ENCODE measurements at regions not wholly inside any gene's neighbourhood (a gene's known extent, or its start where the extent isn't known, plus 50 kb on each side); places are given as distances from the start of the nearest gene placed in this dataset.
A peak's percentile ranks its signal among the peaks of the same experiment; 100 is the strongest.
"Not testable (repeated sequence)": the region's sequence is repeated elsewhere in the genome, so short reads cannot be mapped to it uniquely, and the experiment has no call there.

DNA sequence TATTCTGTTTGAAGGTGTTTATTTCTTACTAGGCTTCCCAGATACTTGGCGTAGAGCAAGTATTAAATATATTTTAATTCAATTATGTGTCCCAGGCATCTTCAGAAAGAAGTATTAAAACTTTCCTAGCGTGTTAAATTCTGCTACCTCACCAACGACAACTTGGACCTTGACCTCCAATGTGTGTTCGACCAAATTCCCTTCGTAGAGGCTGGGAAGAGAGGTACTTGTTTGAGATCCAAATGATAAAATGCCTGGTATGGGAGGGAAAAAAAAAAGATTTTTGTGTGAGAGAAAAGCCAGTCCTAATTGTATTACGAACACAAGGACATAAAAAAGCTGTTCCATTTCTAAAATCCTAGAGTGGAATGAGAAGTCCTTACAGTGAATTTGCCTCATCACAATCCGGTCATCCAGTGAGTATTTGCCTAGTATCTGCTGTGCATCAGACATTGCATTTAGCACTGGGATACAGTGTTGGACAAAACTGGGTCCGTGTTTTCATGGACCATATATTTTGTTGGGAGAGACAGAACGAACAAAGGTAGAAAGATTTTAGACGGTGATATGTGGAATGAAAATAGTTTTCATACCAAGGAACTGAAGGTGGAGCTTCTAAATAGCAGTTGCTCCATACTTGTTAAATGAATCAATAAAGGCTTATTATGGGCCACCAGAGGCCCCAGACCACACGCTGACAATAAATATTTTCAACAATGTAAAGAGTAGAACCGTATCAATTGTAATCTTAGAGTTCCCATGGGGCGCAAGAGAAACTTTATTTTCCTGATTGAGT is 103.1 kb downstream of the KIF4B start:
- DNase-seq (ENCODE audit: low spot score), result no peak

DNA sequence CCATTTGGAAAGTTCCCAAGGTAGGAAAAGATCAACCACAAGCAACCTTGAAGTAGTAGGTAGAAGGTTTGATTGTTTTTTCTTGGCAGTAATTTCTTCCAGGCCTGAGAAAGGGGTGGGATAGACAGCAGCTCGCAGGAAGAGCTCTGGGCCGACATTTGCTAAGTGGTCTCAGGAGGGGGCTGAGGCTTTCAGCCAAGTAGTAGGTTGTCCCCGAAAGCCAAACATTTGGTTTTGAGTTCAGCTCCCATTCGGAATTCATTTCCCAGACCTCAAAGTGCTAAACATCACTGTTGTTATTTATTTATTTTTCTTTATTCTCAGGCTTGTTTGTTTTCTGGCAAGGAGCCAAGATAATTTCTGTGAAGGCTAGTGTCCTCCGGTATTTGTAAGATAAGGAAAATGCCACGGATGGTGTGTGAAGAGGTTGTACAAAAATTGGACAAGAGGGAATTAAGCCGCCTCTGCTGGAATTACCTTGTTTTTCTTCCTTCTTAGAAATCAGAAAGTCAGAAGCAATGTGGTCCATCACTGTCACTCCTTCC is 112.1 kb downstream of the KIF4B start:
- DNase-seq (ENCODE audit: low spot score), result no peak

DNA sequence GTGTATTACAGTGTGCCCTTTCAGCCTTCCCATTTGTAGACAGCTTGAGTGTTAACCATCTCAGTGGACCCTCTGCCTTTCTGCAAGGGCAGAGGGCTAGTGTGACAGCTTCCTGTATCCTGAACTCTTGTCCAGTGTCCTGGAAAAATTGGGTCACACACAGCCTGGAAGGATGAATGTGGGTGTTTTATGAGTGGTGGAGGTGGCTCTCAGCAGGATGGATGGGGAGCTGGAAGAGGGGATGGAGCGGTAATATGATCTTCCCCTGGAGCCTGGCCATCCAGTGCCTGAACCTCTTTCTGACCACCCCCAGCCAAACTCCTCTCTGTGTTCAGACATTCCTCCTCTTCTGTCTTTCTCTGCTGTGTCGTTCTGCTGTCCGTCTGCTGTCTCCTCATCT is 113.0 kb downstream of the KIF4B start:
- DNase-seq (ENCODE audit: low spot score), result no peak

DNA sequence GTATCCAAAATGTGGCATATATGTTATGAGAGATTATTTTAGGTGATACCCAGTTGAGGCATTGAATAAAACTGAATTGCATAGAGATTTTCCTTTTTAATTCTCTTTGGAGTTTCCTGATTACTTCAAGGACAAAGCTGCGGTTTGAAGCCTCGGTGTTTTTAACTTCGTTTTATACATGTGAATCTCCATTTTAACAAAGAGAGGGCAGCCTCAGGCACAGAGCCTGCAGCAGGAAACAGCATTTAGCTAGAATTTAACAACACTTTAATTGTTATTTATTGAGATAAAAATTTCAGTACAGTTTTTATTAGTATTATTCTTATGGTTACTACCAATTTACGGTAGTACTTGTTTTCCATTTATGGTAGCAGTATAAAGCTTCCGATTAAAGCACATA is 114.0 kb downstream of the KIF4B start:
- DNase-seq (ENCODE audit: low spot score), result no peak

DNA sequence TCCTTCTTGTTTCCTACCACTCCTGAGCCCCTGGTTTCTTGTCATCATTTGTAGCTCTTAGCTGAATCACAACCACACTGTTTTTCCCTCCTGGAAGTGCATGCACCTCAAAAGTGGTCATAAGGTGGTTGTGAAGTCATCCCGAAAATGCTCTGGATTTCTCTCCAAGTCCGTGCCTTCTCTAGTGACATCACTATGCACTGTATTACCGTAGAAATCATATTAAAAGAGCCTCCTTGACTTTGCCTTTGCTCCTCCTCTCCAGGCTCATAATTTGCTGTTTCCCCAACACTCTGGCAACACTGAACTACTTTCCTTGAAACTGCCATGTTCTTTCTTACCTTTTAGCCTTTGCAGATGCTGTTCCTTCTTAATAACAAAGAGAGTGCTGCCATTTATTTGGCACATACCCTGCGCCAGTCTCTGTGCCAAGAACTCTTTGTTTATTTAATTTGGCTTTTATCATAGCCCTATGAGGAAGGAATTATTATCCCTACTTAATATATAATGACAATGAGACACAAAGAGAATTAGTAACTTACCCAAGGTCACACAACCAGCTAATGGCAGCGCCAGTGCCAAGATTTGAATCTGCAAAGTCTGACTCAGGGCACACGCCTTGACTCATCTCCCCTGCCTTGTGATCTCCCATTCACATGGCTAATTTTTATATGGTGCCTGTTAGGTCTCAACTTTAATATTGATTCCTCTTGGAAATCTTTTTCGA is 115.4 kb downstream of the KIF4B start:
- DNase-seq (ENCODE audit: low spot score), result no peak

DNA sequence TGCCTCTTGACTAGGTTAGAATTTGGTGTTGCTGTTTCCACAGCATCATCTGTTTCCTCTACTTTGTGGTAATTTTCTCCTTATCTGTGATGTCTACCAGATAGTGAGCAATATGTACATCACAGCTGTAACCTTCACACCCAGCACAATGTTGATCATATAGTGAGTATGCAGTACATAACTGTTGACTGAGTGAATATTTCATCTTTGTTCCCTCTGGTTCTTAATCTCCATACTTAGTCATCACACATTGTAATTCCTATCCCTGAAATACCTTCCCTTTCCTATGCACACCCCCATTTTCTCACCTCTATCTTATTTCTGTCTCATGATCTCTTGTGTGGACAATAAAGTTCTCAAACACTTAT is 115.9 kb downstream of the KIF4B start:
- DNase-seq (ENCODE audit: low spot score), result no peak

DNA sequence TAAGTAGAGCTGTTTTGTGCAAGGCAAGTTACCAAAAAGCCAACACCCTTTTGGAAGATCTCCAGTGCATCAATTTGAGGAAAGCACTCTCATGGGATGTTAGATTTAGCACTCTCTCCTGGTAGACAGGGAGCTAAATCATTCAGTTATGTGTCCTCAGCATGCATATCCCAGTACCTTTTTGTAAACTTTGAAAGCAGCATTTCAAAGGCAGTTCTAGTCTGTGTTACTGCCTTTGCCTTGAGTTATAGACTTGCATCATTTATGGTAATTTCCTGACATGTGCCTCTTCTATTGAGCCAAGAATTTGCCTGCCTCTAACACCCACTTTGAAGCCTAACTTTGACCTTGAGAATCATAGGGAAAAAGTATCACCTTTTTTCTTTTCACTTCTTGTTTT is 120.6 kb downstream of the KIF4B start:
- DNase-seq (ENCODE audit: low spot score), result no peak

DNA sequence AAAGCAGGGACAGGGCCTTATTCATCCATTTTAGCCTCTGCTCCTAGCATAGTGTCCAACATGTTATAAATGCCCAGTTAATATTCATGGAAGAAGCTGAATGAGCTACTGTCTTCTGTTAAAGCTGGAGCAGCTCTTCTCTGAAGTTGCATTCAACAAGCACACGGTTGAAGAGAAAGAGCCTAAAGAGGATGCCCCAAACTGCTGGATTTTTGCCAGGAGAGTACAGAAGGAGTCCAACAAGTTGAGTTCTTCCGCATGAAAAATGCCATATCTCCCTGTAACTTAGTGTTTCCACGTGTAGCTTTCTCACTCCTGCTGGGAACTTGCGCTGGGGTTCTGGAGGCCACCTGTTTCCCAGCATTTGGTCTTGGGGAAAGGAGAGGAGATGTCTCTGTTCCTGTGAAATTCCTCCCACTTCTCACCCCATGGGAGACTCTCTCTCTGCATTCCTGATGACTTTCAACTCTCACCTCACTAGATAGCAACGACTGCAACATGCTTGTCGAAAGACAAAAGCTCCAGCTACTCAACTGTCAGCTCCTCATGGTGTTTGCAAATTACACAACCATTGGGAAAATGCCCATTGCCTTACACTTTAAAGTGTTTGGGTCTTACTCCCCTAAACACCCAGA is 122.8 kb downstream of the KIF4B start:
- DNase-seq (ENCODE audit: low spot score), result no peak

DNA sequence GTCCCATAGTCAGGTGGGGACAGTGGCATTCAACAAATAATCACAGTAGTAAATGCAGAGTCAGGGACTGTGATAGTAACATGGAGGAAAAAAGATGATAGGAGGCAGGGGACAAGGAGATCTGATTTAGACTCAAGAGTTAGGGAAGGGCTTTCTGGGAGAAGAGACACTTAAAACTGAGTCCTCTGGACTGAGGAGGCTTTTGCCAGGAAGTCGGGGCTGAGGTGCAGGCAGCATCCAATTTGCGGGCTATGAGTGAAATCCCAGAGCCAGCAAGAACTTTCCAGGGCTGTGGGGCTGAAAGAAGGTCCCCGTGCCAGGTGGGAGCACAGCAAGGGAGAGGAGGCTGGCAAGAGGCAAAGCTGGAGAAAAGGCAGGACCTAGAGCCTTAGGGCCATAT is 124.1 kb downstream of the KIF4B start:
- no peak for DNase-seq (ENCODE audit: low spot score)

DNA sequence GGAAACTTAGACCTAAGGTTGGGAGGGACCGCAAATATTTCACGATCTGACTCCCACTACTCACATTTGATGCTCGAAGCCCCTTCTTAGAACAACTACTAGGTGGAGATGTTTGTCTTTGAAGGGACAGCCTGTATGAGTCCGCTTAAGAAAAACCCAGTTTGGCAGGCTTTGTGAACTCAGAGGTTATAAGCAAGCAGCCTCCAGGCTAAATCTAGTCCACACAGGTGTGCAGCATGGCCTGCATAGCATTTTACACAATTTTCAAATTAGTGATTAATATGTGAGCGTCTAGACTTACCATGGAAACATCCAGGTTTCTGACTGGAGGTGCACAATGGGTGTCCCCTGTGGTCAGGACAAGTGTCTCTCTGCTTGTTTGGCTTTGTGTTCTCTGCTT is 127.1 kb downstream of the KIF4B start:
- no peak for DNase-seq (ENCODE audit: low spot score)

DNA sequence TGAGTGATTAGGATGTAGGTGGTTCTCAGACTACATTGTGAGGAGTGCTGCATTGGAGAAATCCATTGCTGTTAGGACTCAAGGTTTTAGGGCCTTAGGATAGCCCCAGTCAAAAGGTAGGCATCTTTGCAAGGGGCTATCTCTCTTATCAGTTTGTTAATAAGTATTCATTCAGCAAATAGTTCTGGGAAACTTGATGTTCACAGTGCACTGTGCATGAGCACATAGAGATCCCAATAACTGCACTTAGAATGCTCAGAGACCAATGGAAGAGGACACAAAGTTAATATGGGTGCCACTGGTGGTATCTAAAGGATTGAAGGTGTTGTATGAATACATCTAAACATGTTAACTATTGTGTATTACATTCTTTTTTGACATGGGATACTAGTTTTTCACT is 131.4 kb downstream of the KIF4B start:
- DNase-seq (ENCODE audit: low spot score), result no peak

DNA sequence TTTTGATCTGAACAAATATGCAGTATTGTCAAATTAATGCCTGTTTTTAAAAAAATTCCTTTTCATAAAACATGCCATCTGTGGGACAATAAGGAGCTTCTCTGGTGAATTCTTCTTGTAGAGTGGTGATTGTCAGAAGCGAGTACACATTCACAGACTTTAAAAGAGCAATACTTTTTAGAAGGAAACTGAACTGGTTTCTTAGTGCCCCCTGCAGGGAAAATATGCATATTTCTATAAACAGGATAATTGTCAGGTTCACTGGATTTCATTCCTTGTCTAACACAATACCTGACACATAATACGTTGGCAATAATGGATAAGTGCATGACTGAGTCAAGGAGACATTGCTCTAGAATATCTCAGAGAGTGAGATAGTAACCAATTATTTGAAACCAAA is 133.7 kb downstream of the KIF4B start:
- peak; percentile 10 for DNase-seq (ENCODE audit: low spot score)

DNA sequence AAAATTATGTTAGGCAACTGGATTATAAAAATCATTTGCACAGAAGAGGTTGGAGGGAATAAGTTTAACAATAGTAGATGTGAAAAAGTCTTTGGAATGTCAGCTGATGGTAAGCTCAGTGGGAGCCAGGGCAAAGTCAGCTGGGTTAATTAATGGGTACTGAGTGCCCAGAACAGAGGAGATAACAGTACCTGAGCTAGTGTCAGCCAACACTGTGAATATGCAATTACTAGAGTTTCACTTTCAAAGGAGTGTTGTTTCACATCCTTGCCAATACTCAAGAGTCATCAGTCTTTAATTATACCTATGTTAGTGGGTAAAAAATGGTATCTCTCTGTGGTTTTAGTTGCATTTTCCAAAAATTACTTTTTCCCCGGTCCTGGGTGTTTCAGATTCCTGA is 135.1 kb downstream of the KIF4B start:
- no peak for DNase-seq (ENCODE audit: low spot score)

DNA sequence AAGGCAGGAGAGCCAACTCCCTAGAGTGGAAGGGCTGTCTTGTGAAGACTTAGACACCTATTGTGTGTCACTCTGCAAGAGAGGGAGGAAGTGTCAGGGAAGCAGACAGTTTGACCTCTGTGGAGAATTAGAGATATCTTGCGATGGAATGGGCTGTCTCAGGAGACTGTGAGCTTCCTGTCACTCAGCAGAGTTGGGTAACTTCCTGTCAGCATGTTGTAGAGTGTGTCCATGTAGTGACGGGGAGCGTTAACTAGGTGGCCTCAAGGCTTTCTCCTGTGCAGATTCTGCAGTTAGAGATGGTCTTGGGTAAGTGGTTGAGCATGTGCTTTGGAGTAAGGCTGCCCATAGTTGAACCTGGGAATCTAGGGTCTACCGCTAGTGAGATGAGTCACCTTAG is 136.5 kb downstream of the KIF4B start:
- DNase-seq (ENCODE audit: low spot score), result no peak

DNA sequence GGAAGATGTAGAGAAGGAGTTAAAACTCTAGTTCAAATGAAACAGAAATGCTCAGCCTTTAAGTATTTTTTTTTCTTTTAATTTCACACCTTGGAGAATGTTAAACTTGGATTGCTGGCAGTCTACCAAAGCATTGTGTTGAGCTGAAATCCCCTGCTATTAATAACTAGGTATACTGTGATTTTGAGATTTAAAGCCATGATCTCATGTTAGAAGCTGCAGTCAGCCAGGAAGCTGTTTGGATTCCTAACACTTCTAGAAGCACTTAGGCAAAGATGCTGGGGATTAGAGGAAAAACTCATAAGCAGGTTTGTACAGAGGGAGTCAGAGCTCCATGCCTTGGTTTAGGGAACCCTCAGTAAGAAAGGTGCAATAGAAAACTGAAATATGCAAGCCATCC is 141.4 kb downstream of the KIF4B start:
- no peak for DNase-seq (ENCODE audit: low spot score)

DNA sequence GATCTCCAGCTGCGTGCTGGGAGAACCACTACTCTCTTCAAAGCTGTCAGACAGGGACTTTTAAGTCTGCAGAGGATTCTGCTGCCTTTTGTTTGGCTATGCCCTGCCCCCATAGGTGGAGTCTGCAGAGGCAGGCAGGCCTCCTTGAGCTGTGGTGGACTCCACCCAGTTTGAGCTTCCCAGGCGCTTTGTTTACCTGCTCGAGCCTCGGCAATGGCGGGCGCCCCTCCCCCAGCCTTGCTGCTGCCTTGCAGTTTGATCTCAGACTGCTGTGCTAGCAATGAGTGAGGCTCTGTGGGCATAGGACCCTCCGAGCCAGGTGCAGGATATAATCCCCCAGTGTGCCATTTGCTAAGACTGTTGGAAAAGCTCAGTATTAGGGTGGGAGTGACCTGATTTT is 149.5 kb downstream of the KIF4B start:
- DNase-seq (ENCODE audit: low spot score), result not testable (repeated sequence)

DNA sequence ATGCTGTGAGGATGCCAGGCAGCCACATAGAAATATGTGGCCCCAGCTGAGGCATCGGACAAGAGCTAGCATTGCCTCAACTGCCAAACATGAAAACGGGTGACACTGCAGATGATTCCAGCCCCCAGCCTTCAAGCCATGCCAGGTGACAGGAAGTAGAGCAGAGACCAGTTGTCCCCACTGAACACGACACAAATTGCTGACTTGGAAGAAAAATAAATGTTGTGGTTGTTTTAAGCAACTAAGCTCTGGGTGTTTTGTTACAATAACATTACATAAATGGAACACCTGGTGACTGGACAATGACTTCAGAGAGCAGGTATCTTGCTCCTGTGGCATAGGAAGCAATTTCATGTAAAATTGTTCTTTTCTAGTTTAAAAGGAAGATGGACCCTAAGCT is 154.2 kb downstream of the KIF4B start:
- no peak for DNase-seq (ENCODE audit: low spot score)

DNA sequence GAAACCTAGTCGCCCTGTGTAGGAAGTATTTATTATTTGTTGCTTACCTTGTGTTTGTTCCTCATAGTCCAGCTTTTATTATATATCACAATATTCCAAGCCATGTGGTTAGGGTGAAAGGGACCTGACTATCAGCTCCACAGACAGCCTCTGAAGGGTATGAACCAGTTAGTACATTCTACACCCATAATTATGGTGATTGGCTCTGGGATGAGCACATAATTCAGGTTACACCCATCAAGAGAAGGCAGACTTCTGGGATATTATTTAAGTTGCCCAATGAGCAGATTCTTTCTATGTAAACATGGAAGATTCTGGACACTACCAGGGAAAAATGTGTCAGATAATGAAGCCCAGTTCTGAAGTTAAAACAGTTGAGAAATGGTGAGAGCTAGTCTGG is 168.0 kb downstream of the KIF4B start:
- no peak for DNase-seq (ENCODE audit: low spot score)

DNA sequence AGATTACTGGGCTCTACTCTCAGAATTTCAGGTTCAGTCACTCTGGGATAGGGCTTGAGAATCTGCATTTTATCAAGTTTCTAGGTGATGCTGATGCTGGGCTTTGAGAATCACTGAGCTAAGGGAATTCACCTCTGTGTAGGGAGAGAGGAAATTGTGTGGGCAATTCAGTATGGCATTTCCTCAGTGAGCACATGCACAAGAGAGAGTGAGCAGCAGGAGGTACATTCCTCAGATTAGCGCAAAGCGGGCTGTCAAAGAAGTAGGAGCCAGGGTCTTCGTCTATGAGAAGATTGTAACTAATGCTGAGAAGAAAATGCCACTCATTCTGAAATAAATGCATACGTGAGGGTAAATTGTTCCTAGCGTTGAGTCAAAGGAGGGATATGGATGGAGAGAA is 175.9 kb downstream of the KIF4B start:
- no peak for DNase-seq (ENCODE audit: low spot score)

DNA sequence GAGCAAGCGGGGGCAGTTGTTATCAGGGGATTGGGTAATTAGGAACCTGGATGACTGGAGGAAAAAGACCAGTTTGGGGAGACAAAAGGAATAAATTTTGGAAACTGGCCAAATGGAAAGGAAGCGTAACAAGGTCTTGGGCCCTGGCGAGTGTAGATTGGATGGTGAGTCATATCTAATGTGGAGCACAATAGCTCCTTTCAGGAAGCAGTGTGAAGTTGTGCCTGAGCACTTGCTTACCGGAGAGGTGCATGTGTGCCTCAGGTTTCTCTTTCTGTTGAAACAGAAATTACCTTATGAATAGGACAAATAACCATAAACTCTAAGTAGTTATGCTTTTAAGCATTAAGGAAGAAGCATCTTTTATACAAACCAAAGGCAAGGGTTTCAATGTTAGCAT is 176.4 kb downstream of the KIF4B start:
- DNase-seq (ENCODE audit: low spot score), result no peak

DNA sequence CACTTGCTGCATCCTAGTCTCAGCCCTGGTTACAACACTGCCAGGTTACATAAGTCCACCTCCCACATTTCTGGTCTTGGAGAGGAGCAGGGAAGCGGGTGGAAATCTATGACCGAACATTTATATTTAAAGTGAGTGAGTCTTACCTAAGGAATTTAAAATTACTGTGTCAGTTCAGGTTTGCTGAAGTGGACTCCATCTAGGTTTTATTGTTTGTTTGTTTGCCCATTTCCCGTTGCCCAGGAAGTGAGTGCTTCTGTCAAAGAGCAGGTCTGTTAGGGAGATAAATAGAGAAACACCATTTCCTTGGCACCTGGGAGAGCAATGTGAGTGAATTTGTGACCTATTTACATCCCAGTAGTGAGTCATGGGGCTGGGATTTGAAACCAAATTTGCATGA is 179.5 kb downstream of the KIF4B start:
- no peak for DNase-seq (ENCODE audit: low spot score)

DNA sequence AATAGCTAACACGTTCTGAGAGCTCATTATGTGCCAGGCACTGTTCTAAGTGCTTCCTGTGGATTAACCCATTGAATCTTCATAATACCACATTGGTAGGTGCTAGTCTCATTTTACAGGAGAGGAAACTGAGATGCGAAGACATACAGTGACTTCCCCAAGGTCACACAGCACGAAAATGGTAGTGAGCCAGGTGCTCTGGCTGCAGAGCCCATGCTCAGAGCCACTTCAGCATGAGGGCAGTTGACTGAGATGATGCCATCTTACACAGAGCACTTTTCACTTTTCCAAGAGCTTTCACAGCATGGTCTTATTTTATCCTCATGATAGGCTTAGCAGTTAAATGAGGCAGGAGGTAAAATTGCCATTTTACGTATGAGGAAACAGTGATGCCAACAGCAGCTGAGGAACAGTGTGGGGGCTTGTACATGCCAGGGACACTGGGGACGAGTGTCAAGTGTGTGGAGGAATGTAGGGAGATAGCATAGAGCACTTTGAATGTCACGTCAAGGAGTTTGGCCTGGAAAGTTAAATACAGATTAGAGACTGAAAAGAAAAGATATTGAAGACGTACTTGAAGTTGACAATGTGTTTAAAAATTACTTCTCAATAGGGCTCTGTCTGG is 180.0 kb downstream of the KIF4B start:
- no peak for DNase-seq (ENCODE audit: low spot score)

DNA sequence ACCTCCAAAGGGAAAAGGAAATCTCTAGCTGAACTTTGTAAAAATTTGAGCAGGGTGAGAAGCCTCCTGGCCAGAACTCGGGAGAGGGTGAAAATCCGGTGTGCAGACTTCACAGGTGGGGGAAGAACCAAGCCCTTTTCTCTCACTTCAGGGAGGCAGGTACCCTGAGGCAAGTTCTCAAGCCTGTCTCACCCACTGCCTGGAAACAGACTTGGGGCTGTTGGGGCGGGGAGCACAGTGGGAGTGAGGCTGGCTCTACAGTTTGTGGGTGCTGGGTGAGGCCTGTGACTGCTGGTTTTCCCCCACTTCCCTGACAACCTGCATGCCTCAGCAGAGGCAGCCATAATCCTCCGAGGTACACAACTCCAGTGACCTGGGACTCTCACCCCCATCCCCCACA is 187.1 kb downstream of the KIF4B start:
- no peak for DNase-seq (ENCODE audit: low spot score)

Measured in AG08395 (cell line).